Umbilical cord (tissue), 1 donor: ENCODE measurements at regions not wholly inside any gene's neighbourhood (a gene's known extent, or its start where the extent isn't known, plus 50 kb on each side); places are given as distances from the start of the nearest gene placed in this dataset.

Source experiments
- DNase-seq: peaks from one replicate; pipeline ENCODE4 v3.0.0-alpha.2; 2015; ENCODE audit warnings: low spot score

GRCh38 chr10:21173802-21174714 lies 276.9 kb upstream of the NEBL start:
- DNase-seq = peak; percentile 59

DNA sequence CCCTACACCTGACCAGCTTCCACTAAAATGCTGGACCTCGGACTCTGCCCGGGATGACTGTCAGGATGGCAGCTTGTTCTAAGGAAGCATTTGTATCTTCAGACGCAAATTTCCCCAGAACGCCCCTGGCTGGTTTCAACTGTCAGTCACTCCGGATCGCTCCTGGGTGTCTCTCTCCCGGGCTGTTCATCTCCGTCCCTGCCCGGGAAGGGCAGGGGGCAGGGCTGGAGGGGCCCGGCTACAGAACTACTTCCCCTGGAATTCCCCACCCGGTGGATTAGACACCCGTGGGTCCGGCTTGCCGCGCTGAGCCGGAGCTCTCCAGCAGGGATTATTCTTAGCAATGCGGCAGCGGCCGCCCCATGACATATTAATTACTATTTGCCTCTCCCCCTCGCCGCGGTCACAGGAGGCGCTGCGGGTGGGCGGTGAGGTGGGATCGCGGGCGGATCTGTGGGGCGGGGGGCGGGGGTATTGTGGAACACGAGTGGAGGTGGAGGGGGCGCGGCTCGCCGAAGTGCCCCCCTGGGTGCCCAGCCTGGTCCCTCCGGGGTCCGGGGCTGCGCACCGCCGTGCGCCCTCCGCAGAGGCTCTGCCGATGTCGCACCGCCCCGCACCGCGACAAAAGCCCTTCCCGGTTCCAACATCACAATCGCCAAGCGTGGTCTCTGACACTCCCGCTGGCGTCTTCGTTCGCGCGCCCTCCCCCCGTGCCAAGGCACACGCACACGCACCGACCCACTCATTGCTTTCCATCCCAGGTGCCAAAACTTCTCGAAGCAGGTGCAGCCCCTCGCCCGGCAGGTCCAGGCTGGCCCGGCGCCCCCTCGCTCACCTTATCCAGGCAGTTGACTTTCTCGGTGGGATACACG lies 276.1 kb upstream of the NEBL start:
- peak; percentile 13 for DNase-seq

GRCh38 chr10:21172542-21172929 lies 275.4 kb upstream of the NEBL start:
- no peak for DNase-seq

DNA sequence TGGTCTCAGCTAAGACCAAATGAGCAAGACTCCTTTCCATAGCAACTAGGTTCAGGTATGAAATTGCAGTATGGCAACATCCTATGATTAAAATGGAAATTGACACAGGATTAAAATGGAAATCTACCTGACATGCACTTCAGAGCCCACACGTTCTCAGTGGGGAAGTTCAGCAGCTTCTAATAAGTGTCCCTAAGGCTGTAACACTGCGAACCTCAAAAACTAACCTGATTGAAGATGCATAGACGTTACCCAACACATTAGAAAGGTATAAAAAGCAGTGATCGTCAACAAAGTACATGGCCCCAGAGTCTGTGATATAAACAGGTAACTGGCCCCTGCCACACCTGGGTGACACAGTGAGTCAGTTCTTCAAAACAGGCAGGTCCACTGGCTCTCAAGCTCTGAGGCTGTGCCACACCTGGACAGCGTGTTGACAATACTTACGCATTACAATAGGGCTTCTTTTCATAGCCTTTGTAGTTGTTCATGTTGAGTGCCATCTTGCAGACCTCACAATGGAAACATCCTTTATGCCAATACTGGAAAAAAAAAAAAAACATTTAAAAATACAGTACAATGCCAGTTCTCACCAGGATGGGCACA lies 274.9 kb upstream of the NEBL start:
- no peak for DNase-seq

GRCh38 chr10:21171197-21171935 lies 274.3 kb upstream of the NEBL start:
- no peak for DNase-seq

DNA sequence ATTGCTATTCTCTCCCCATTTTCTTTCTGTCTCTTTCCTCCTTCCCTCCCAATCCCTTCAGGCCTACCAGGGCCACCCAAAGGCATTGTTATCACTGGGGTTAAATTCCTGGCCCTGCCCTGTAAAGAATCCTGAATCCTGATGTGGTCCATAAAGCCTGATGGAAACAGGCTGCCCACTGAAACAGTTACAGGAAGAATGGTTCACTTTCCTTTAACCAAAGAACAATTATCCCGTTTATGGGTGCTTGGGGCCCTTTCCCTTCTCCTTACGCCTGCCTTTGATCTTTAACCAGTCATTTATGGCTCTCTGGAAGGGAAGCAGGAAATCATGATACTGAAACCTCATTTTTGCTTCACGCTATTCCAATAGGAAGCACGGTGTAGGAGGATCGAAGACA lies 273.1 kb upstream of the NEBL start:
- DNase-seq = no peak

DNA sequence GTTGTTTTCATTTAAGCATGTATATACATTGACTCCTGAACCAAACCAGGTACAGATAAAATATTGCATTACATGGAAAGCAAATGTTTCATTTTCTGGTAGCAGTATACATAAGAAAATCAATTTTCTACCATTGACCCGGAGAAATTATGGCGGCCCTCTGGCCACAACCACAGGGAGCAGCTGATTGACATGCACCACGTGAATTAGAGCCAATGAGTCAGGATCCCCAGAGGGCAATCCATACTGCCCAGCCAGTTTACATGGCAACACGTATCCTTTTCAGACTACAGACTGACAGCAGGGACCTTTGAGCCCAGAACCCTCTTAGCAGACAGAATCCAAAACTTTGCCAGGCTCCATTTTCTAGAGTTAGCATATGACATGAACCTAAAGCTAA lies 272.2 kb upstream of the NEBL start:
- no peak for DNase-seq

DNA sequence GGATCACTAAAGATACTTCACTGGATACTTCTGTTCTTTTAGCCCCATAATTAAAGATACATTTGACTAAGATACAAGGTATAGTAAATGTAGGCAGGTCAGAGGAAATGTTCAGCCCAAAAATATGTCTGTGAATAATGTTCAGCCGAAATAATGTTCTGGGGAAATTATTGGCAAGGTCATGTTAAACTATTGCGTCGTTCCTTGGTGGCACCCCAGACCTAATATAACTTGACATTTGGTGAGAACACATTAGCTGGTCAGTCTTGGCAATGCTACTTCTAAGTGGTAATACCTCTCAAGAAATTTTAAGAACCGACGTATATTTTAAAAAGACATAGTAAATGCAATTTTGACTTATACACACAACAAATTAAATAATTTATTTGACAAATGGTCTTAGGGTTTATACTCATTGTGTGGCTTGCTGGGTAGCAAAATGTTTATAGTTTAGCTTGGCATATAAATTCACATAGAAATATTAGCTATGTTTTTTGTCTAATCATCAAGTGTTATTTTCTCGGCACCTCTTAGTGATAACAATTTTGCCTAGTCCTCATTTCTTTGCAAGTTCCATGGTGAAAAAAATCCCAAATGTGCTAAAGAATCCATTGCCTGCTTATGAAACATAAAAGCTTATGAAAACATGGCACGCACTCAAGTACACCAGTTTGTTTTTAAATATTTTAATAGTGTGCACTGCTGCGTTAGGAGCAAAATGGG lies 270.3 kb upstream of the NEBL start:
- DNase-seq = no peak

DNA sequence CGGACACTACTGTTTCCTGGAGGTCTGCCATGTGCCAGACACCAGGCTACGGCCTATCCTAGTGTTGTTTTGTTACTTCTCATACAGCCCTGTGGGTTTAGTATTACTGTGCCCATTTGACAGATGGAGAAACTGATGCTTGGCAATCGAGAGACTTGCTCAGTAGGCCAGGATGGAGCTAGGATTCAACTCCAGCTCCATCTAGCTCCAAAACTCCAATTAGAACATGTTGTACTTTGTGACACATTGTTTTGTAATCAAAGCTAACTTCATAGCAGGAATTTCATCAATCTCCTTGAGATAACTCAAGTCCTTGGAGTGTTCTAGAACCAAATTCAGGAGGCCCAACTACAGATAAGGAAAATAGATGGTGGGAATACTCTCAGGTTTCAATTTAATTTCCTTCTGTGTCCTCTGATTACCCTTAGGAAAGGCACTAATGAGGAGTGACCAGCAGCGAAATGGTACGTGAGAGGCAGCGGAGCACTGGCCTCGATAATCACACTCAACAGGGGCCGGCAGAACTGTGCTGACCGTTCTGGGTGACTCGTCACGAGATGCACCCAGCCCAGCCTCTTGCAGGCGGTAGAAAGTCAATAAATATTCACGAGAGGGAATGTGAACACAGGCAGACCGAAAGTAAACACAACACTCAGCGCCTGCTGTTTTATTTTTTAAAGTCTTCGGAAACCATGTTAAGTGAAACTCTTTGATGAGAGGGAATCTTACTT lies 269.6 kb upstream of the NEBL start:
- no peak for DNase-seq

- DNase-seq = no peak
Measured at GRCh38 chr10:21165489-21165888, 268.4 kb upstream of the NEBL start.

GRCh38 chr10:21164687-21165086 lies 267.6 kb upstream of the NEBL start:
- DNase-seq = no peak

DNA sequence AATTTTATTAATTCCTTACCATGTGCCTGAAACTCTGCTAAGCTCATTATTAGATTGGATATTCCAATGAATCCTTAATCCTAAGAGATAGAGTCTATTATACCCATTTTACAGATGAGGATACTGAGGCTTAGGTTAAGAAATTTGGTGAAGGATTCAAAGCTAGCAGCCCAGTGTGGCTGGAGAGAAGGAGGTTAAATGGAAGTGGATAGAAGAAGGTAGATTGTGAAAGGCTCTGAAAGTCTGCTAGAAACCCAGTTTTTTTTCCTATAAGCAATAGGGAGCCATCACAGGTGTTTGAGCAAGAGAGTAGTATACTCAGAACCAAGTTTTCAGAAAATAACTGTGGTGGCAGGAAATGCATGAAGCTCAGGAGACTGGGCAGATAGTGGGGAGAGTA lies 265.8 kb upstream of the NEBL start:
- no peak for DNase-seq

DNA sequence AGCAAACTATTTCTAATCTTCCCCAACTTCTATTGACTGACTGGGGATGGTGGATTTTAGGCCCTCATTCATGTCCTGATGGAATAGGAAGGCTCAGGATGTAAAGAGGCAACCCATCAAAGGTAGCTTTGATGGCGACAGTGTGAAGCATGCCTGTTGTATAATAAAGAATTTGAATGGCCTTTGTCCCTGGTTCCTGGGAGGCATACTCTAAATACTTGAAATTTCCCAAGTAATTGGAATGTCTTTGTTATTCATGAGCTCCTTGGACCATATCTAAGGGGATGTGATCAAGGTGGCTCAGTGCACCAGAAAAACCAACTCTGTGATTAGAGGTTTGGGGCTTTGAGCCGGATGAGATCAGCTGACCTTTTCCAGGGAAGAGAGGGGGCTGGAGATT lies 264.5 kb upstream of the NEBL start:
- no peak for DNase-seq

- no peak for DNase-seq
Measured at GRCh38 chr10:21161090-21161625, 264.0 kb upstream of the NEBL start.

- no peak for DNase-seq
Measured at GRCh38 chr10:21160116-21160515, 263.0 kb upstream of the NEBL start.

DNA sequence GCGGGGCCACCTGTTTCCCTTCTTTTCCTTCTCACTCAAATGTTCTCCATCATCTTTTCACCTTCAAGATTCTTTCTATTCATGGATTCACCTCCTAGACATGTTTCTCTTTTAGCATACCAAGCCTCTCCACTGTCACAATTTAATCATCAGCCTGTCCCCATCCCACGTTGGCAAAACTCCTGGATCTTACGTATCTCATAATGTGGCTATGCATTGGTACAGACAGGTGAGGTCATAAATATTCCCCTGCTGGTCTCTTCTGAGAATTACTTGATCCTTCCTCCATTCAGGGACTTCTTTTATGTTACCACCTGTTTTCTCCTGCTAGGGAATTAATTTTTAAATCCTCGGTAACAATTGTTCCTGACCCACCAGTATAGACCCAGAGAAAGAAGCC lies 262.6 kb upstream of the NEBL start:
- no peak for DNase-seq

DNA sequence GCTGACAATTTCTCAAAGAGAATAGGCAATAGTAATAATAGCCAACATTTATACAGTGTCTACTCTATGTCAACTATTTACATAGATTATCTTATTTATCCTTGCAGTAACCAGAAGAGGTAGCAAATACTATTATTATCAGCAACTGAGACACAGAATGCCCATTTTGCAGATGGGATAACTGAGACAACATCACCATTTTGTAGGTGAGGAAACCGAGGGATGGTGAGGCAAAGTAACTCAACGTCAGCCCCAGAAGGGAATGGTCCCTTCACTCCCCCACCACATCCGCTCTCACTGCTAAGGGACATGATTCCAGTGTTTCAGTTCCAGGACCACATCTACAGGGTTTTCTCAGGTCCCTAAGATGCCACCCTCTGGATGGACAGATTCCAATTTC lies 261.2 kb upstream of the NEBL start:
- no peak for DNase-seq

- DNase-seq = no peak
Measured at GRCh38 chr10:21157664-21158063, 260.6 kb upstream of the NEBL start.

GRCh38 chr10:21150166-21150565 lies 253.1 kb upstream of the NEBL start:
- no peak for DNase-seq

GRCh38 chr10:21146436-21146789 lies 249.3 kb upstream of the NEBL start:
- no peak for DNase-seq
